Fibroblast of the aortic adventitia (primary cell): ENCODE measurements at regions not wholly inside any gene's neighbourhood (a gene's known extent, or its start where the extent isn't known, plus 50 kb on each side); places are given as distances from the start of the nearest gene placed in this dataset. TPM values are rescaled to one million over a fixed set of nuclear protein-coding genes. Genes with fewer than 3 reads are reported as not detected.
A peak's percentile ranks its signal among the peaks of the same experiment; 100 is the strongest.

Experiments
- DNase-seq: peaks from one replicate; pipeline ENCODE4 v3.0.0-alpha.2; 2010; ENCODE audit warnings: low read depth
- H3K4me3 ChIP-seq: 2 replicates; pipeline ENCODE4 v1.5.1; 2011; ENCODE audit warnings: low read depth, mild to moderate bottlenecking, control low read depth, low read length, moderate library complexity
- small RNA-seq: library from RNA; depleted of rRNA; stranded (forward); fragments of <200 nt; gene quantifications from one replicate; pipeline ENCODE3, GENCODE V24; 2012
- TF ChIP-seq, protein P1 (sequence below): IDR thresholded peaks from 2 replicates; pipeline ENCODE4 v1.5.1; 2011; ENCODE audit warnings: mild to moderate bottlenecking, low read length, control low read depth, inconsistent platforms; ENCODE audit not compliant: insufficient read depth

GRCh38 chr1:93025572-93025971, 53.5 kb upstream of the MTF2 start:
- TF ChIP-seq, protein P1, sequence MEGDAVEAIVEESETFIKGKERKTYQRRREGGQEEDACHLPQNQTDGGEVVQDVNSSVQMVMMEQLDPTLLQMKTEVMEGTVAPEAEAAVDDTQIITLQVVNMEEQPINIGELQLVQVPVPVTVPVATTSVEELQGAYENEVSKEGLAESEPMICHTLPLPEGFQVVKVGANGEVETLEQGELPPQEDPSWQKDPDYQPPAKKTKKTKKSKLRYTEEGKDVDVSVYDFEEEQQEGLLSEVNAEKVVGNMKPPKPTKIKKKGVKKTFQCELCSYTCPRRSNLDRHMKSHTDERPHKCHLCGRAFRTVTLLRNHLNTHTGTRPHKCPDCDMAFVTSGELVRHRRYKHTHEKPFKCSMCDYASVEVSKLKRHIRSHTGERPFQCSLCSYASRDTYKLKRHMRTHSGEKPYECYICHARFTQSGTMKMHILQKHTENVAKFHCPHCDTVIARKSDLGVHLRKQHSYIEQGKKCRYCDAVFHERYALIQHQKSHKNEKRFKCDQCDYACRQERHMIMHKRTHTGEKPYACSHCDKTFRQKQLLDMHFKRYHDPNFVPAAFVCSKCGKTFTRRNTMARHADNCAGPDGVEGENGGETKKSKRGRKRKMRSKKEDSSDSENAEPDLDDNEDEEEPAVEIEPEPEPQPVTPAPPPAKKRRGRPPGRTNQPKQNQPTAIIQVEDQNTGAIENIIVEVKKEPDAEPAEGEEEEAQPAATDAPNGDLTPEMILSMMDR: no peak
- H3K4me3 ChIP-seq: no peak overlapping the region
- DNase-seq: peak; percentile 12

GRCh38 chr1:93028542-93028941, 50.5 kb upstream of the MTF2 start:
- H3K4me3 ChIP-seq: no peak overlapping the region
- DNase-seq: no peak
- TF ChIP-seq, protein P1: no peak

Small RNAs in the stretch of these regions (small RNA-seq; reads per million reads assigned to genes)
- gene RF00019 (not detected), gene RN7SKP123 (not detected)
